CMK (cell line): ENCODE measurements at regions not wholly inside any gene's neighbourhood (a gene's known extent, or its start where the extent isn't known, plus 50 kb on each side); places are given as distances from the start of the nearest gene placed in this dataset.
"Not testable (repeated sequence)": the region's sequence is repeated elsewhere in the genome, so short reads cannot be mapped to it uniquely, and the experiment has no call there.

Experiments
- DNase-seq: peaks from one replicate; pipeline ENCODE4 v3.0.0-alpha.2; 2010; ENCODE audit warnings: low read depth

- no peak for DNase-seq
Measured at GRCh38 chr6:67897998-67898607, 737.0 kb upstream of the ADGRB3 start.

GRCh38 chr6:67896476-67896875 lies 738.6 kb upstream of the ADGRB3 start:
- DNase-seq, result no peak

- no peak for DNase-seq
Measured at GRCh38 chr6:67889682-67889995, 745.4 kb upstream of the ADGRB3 start.

GRCh38 chr6:67888886-67889681 lies 746.0 kb upstream of the ADGRB3 start:
- peak; percentile 91 for DNase-seq

GRCh38 chr6:67888546-67888885 lies 746.6 kb upstream of the ADGRB3 start:
- DNase-seq, result no peak

- DNase-seq, result no peak
Measured at GRCh38 chr6:67887747-67888545, 747.1 kb upstream of the ADGRB3 start.

GRCh38 chr6:67887419-67887746 lies 747.7 kb upstream of the ADGRB3 start:
- no peak for DNase-seq

GRCh38 chr6:67886840-67887292 lies 748.2 kb upstream of the ADGRB3 start:
- DNase-seq, result no peak

GRCh38 chr6:67886036-67886707 lies 748.9 kb upstream of the ADGRB3 start:
- DNase-seq, result no peak

GRCh38 chr6:67885081-67886033 lies 749.7 kb upstream of the ADGRB3 start:
- DNase-seq, result no peak

- DNase-seq, result no peak
Measured at GRCh38 chr6:67884442-67884841, 750.6 kb upstream of the ADGRB3 start.

- no peak for DNase-seq
Measured at GRCh38 chr6:67883500-67884366, 751.3 kb upstream of the ADGRB3 start.

GRCh38 chr6:67882436-67883311 lies 752.4 kb upstream of the ADGRB3 start:
- no peak for DNase-seq

- no peak for DNase-seq
Measured at GRCh38 chr6:67881706-67882065, 753.4 kb upstream of the ADGRB3 start.

GRCh38 chr6:67880939-67881705 lies 754.0 kb upstream of the ADGRB3 start:
- DNase-seq, result no peak

- DNase-seq, result not testable (repeated sequence)
Measured at GRCh38 chr6:67880343-67880742, 754.7 kb upstream of the ADGRB3 start.

GRCh38 chr6:67879928-67880327 lies 755.2 kb upstream of the ADGRB3 start:
- not testable (repeated sequence) for DNase-seq

GRCh38 chr6:67879105-67879904 lies 755.8 kb upstream of the ADGRB3 start:
- DNase-seq, result not testable (repeated sequence)
